ENCODE measurements at regions not wholly inside any gene's neighbourhood (a gene's known extent, or its start where the extent isn't known, plus 50 kb on each side); places are given as distances from the start of the nearest gene placed in this dataset.

DNA sequence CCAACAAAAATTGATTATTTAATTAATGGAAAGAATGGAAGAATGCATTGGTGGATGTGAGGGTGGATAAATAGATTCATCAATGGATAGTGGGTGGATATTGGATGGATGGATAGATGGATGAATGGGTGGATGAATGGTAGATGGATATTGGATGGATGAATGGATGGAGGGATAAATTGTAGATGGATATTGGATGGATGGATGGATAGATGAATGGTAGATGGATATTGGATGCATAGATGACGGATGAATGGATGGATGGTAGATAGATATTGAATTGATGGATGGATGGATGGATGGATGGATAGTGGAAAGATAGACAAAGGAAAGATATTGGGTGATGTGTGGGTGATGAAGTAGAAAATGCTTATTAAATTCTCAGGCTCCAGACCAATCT lies 123.6 kb upstream of the KAZN start:
- no peak for DNase-seq

GRCh38 chr1:14476170-14476955 lies 122.1 kb upstream of the KAZN start:
- no peak for DNase-seq

DNA sequence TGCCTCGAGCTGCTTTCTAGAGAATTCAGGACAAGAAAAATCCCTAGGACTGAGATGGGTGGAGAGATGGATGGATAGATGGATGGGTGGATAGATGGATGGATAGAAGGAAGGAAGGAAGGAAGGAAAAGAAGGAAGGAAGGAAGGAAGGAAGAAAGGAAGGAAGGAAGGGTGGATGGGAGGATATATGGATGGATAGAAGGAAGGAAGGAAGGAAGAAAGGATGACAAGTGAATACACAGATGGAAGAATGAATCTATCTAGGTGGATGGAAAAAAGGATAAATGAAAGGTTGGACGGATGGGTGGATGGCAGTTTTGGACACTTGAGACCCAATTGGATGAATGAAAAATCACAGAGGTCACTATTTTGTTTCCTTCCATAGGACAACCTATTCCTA lies 120.4 kb upstream of the KAZN start:
- DNase-seq = no peak

GRCh38 chr1:14479865-14480264 lies 118.6 kb upstream of the KAZN start:
- no peak for DNase-seq

DNA sequence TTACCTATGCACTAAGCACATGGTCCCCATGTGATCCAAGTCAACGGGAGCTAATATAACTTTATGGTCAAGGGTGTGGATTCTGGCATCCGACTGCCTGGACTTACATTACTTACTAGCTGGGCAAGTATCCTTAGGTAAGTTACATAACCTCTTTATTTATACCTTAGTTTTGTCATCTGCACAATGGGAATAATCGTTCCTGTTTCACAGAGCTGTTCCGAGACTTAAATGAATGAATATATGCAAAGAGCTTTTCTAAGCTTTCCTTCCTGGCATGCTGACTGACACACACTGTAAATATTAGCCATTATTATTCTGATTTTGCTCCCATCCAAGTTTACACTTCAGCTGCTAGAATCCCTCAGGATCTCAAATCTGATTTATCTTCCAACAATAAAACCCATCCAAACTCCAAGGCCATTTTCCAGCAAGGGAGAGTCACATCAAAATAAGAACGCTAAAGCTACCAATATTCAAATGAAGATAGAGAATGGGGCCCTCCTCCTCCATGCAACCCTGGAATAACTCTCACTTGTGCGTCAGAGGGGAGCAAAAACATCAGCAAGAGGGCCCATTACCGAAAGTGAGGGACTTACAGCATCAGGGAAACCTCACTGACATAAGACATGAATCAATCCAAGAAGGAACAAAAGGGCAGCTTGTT lies 115.6 kb upstream of the KAZN start:
- no peak for DNase-seq

- DNase-seq = no peak
These were observed 113.2 kb upstream of the KAZN start for GRCh38 chr1:14485285-14485684.

GRCh38 chr1:14486401-14487201 lies 111.9 kb upstream of the KAZN start:
- DNase-seq = no peak

DNA sequence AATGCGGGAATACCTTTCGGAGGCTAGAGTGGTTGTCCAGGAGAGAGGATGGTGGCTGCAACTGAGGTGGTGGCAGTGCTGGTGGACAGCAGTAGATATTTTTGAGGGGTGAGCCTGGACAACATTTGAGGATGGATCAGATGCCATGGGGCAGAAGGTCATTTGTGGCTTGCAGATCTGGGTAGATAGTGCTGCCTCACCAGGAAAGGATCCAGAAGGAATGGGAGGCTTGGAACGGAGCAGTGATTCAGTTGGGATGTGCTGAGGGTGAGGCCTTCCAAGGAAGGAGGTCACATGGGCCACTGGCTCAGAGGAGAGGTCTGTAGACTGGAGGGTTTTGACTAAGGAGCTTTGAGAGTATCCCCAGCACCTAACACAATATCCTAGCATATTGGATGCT lies 110.8 kb upstream of the KAZN start:
- DNase-seq = no peak

DNA sequence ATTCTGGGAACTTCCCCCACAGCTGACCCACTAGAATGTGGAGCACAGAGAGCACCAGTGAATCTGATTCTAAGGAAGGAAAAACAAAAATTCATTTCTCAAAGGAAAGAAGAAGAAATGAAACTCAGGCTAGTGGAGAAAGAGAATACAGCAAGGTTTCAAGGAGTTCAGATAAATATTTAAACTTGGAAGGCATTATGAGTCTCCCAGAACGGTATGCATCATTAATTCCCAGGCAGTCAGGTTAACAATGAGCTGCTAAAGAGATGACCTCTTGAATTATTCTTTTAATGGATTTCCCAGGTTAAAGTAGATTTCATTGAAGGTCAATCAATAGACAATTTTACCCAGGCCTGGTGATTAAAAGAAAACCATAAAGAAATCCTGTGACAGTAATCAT lies 103.6 kb upstream of the KAZN start:
- no peak for DNase-seq

GRCh38 chr1:14495381-14495780 lies 103.1 kb upstream of the KAZN start:
- no peak for DNase-seq

GRCh38 chr1:14495996-14496395 lies 102.5 kb upstream of the KAZN start:
- DNase-seq = no peak

DNA sequence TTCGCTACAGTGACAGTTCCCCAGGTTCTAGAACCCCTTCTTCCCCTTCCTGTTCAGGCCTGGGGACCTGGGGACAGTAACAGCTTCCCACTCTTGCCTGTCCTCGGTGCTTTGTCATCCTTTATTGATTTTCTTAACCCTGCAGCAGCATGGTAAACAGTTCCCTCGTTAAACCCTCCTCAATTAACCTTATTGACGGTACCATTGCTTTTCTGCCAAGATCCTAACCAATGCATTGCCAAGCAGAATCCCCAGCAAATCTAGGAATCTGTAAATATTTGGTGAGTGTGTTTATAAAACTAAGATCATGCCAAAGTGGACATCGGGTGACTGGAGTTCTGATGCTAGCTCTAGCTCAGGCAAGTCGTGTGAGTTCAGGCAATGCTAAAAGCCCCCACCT lies 99.6 kb upstream of the KAZN start:
- no peak for DNase-seq

- no peak for DNase-seq
These were observed 99.0 kb upstream of the KAZN start for GRCh38 chr1:14499312-14500040.

- no peak for DNase-seq
These were observed 98.4 kb upstream of the KAZN start for GRCh38 chr1:14500041-14500440.

- DNase-seq = no peak
These were observed 97.6 kb upstream of the KAZN start for GRCh38 chr1:14500912-14501311.

DNA sequence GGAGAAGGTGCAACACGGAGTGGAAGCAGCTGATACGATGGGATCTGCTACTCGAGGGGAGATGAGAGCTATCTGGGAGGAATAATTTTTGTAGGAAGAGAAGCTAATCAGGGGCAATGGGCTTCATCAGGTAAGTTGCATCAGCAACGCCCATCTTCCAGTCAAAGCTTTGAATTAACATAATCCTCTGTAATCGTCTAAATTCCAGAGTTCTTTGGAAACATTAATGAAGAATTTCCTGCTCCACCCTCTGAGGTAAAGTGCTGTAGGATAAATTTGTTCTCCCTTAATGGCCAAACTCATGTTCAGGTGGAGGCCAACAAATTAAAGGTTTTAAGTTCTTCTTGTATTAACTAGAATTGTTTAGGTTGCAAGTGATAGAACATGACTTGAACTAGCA lies 94.0 kb upstream of the KAZN start:
- no peak for DNase-seq

GRCh38 chr1:14506471-14507255 lies 91.8 kb upstream of the KAZN start:
- no peak for DNase-seq

GRCh38 chr1:14507262-14507661 lies 91.2 kb upstream of the KAZN start:
- no peak for DNase-seq

DNA sequence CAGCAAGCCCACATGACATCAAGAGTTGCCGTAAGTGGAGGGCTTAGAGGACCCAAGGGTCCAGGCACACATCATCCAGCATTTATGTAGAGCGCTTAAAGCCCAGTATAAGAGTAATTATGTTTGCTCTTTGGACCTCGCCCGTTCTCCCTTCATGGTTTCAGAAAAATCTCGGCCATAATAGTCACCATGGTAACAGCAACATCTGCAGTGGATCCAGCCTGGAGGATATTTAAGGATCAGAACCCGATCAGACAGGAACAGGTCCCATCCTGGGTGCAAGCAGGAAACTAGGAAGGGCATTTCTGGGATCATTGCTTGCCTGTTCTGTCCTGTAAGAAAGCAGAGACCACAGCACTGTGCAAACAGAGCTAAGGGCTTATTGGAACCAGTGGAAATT lies 89.9 kb upstream of the KAZN start:
- DNase-seq = no peak

DNA sequence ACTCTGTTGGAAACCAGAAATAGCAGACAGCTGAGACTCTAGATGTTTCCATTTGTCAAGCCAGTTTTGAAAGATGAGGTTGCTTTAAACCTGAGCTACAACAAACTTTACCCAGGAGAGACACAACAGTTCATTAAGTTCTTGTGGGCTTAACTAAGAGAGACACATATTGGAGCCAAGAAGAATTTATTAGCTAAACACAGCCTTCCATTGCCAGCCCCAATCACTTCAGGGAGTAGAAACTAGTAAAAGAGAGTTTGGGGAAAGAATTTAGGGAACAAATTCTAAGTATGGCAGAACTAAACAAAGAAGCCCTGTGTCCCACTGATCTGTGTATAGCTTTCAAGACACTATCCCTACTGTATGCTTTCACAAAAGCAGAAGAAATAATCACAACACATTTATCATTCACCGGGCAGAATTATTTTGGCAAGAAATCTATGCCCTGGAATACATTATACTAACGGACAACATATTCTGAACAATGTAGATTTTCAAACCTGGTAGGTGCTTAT lies 87.3 kb upstream of the KAZN start:
- no peak for DNase-seq

DNA sequence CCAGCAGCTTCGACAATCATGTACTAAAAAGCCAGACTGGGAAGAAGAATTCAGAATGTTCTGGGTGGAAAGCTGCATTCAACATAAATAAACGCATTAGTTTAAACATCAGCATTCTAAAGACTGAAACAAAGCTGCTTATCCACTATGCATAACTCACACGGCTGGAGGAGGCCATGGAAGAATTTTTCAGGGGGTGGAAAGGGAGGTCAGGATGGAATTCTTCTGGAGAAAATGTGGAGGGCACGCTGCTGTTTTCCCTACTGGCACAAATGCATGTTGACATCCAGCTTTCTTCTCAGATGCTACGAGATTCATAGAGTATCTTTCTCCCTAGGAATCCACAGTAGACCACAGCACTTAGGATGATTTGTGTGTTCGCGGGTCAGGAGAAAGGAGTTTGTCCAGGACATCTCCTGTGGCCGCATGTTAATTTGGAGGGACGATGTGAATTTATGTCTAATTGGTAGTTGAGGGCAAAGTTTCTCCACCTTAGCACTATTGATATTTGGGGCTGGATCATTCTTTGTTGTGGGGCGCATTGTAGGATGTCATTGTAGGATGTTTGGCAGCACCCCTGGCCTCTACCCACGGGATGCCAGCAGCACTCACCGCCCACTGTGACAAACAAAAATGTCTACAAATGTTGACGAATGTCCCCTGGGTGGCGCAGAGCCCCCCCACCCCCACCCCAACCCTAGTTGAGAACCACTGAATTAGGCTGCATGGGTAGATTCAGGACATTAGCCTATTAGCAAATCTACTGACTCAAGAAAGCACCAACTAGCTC lies 86.5 kb upstream of the KAZN start:
- no peak for DNase-seq
